NB4 (cell line): ENCODE measurements at regions not wholly inside any gene's neighbourhood (a gene's known extent, or its start where the extent isn't known, plus 50 kb on each side); places are given as distances from the start of the nearest gene placed in this dataset.

Experiments used
- DNase-seq: peaks from one replicate; pipeline ENCODE4 v3.0.0; 2010; ENCODE audit warnings: low read depth
- H3K4me3 ChIP-seq: one replicate; pipeline ENCODE4 v1.5.1; 2011; ENCODE audit warnings: mild to moderate bottlenecking, low read depth, low read length, moderate library complexity
- MYC ChIP-seq: IDR thresholded peaks from 2 replicates; pipeline ENCODE4 v1.6.1; 2011; ENCODE audit warnings: low read depth, low read length
- POLR2A ChIP-seq: IDR thresholded peaks from 2 replicates; pipeline ENCODE4 v1.6.1; 2011; ENCODE audit warnings: mild to moderate bottlenecking; ENCODE audit not compliant: insufficient read length; ENCODE audit errors: extremely low read depth
- TF ChIP-seq, protein P1 (sequence below): IDR thresholded peaks from 2 replicates; pipeline ENCODE4 v1.6.1; 2011; ENCODE audit warnings: low read depth, low read length
- TF ChIP-seq, protein P2 (sequence below): IDR thresholded peaks from one replicate; pipeline ENCODE4 v1.5.1; 2012; ENCODE audit warnings: low read depth, low read length

DNA sequence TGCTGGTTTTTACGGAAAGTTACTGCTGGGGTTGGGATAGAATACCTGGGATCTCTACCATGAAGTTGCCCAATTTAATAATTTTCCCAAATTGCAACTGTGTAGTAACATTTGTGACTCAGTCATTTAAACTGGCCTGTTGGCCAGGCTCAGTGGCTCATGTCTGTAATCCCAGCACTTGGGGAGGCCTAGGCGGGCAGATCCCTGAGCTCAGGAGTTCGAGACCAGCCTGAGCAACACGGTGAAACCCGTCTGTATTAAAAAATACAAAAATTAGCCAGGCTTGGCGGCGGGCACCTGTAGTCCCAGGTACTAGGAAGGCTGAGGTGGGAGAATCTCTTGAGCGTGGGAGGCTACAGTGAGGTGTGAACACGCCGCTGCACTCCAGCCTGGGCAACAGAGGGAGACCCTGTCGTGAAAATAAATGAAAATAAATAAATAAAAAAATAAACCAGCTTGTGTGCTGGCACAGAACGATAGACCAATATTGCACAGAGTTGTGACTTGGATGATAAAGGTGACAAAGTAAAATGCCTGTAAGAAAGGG lies 160.7 kb upstream of the ZNF608 start:
- TF ChIP-seq MYC (no peak), POLR2A (no peak)
- TF ChIP-seq, protein P1, sequence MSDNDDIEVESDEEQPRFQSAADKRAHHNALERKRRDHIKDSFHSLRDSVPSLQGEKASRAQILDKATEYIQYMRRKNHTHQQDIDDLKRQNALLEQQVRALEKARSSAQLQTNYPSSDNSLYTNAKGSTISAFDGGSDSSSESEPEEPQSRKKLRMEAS: no peak
- TF ChIP-seq, protein P2, sequence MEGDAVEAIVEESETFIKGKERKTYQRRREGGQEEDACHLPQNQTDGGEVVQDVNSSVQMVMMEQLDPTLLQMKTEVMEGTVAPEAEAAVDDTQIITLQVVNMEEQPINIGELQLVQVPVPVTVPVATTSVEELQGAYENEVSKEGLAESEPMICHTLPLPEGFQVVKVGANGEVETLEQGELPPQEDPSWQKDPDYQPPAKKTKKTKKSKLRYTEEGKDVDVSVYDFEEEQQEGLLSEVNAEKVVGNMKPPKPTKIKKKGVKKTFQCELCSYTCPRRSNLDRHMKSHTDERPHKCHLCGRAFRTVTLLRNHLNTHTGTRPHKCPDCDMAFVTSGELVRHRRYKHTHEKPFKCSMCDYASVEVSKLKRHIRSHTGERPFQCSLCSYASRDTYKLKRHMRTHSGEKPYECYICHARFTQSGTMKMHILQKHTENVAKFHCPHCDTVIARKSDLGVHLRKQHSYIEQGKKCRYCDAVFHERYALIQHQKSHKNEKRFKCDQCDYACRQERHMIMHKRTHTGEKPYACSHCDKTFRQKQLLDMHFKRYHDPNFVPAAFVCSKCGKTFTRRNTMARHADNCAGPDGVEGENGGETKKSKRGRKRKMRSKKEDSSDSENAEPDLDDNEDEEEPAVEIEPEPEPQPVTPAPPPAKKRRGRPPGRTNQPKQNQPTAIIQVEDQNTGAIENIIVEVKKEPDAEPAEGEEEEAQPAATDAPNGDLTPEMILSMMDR: no peak
- H3K4me3 ChIP-seq: no peak overlapping the region
- no peak for DNase-seq

DNA sequence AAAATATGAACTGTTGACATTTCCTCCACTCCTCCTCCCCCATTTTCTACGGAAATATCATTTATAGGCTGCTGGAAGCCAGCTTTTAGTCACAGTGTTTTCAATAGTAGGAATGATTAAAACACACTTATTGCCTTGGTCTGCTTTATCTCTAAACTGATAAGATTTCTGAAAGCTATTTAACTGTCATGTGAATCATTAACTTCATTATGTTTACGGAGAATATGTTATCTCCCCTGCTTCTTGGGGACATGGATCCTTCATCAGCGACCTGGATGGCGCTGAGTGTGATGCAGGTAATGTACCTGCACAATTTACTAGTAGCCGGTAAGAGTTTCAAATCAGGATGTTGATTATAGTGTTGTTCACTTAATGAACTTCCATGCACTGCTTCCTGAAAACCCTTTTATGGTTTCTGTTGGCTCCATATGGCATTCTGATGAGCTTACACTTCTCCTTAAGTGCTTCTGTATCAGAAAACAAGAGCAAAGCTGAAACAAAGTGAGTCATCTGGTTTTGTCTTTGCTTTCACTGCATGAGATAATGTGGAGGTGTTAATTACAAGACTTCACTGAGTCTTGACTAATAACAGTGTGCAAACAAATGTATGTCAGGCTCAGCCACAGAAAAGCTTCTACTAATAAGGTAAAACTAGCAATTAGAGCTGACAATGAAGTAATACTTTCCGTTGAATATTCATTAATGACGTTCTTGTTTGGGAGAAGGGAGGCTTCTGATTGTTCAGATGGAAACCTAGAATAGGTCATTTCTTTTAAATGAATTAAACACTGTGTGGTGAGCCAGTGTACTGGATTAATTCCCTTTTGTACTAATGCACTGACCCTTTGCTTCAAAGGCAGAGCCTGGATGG lies 162.4 kb upstream of the ZNF608 start:
- no peak overlapping the region for H3K4me3 ChIP-seq
- TF ChIP-seq, protein P2: no peak
- TF ChIP-seq MYC (no peak), POLR2A (no peak)
- TF ChIP-seq, protein P1: no peak
- peak; percentile 25 for DNase-seq

DNA sequence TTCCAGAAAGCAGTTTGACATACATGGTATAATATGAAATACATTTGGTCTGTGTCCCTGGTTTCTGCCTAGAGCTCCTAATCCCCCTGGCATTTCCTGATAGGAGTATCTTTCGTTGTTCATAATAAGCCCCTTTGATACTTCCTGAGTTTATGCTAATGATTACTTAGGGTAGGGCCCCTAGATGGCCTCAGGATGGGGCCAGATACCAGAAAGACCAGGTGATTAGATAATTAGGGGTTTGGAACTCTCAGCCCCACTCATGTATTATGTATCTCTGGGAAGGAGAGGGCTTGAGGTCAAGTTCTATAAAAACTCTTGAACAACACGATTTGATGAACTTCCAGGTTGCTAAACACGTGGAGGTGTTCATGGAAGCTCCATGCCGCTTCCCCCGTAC lies 163.3 kb upstream of the ZNF608 start:
- no peak for DNase-seq
- no peak overlapping the region for H3K4me3 ChIP-seq
- TF ChIP-seq, protein P2: no peak
- TF ChIP-seq POLR2A: no peak
- no peak for TF ChIP-seq MYC
- TF ChIP-seq, protein P1: no peak

DNA sequence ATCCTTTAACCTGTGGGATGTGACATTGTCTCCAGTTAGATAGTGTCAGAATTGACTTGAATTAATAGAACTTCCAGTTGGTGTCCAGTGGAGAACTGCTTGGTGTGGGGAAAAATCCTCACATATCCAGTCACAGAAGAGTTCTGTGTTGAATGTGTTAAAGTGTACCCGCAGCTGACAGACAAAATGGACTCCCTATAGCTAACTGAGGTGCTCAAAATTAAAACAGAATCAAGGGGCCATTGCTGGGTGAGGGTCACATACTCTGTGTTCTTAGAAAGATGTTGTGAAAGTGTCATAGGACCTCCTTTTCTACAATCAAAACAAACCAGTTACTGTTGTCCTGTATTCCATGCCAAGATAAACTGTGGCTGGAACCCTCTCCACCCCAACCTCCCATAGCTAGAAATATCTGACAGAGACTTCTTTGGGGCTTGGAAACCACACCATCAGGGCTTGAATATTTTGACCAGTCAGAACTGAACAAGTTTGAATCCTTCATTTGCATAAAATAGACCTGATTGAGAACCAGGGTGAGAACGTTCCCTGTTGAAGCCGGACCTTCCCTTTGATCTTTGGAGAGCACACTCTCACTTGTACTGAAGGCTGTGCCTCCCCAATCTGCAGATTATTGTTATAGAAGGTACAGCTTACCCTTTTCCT lies 164.0 kb upstream of the ZNF608 start:
- TF ChIP-seq POLR2A: no peak
- TF ChIP-seq, protein P2: no peak
- TF ChIP-seq, protein P1: no peak
- no peak for TF ChIP-seq MYC
- no peak for DNase-seq
- H3K4me3 ChIP-seq: no peak overlapping the region

DNA sequence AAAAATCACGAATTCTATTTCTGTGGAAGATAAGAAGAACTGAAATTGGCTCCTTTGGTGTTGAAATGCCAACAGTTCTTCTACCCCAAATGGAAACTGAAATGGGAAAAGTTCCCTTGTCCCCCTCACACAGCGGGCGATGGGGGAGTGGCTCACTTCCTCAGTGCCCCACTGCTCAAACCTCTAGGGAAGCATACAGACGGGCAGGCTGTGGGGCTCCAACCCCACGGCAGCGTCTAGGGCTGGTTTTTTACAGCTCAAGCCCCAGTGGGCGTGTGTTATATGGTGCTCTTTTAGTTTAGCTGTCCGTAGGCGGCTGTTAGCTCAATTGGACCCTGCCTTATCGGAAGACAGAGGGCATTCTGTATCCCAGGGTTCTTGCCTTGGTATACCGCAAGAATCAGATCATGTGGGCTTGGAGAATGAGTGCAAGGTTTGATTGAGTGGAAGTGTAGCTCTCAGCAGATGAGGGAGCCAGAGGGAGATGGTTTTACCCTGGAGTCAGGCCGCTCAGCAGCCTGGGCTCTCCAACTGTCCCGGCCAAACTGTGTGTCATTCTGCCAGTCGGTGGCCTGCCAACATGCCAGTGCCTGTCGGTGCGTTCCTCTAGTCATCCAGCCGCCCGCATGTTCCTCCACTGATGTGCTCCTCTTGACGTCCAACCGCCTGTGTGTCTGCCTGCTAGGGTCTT lies 166.3 kb upstream of the ZNF608 start:
- TF ChIP-seq MYC (no peak), POLR2A (no peak)
- TF ChIP-seq, protein P1: no peak
- TF ChIP-seq, protein P2: no peak
- DNase-seq: peak; percentile 35
- no peak overlapping the region for H3K4me3 ChIP-seq
